ENCODE measurements at regions not wholly inside any gene's neighbourhood (a gene's known extent, or its start where the extent isn't known, plus 50 kb on each side); places are given as distances from the start of the nearest gene placed in this dataset.

DNA sequence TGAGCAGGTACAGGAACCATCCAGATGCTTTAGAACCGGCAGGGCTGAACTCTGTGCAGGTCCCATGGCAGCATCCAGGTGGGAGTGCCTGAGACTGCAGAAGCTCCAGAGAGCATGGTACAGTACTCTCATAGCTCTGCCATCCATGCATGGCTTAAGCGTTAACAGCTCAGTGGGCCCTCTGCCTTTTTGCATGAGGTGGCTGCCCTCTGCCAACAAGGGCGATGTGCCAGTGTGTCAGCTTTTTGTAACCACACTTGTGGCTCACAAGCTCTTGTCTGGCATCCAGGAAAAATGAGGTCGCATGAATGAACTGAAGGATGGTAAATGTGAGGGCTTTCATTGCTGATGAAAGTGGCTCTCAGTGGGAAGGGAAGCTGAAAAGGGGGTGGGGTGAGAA, 950.1 kb downstream of the DIPK2A start:
- TF ChIP-seq ZNF274 (IDR thresholded peaks at IDR 0.05; ENCODE audit: low read depth, low read length), result no peak
- TF ChIP-seq SUZ12 (IDR thresholded peaks at IDR 0.05; ENCODE audit: extremely low read depth, insufficient read depth, insufficient read length), result no peak

Measured in NT2/D1 (cell line).